HUES64 (cell line): ENCODE measurements at regions not wholly inside any gene's neighbourhood (a gene's known extent, or its start where the extent isn't known, plus 50 kb on each side); places are given as distances from the start of the nearest gene placed in this dataset.

ENCODE experiments used
- H3K27ac ChIP-seq: 2 replicates; pipeline ENCODE4 v1.7.0; 2013; ENCODE audit warnings: low read depth, low read length, inconsistent platforms
- H3K27me3 ChIP-seq: 2 replicates; pipeline ENCODE4 v1.6.1; 2013; ENCODE audit warnings: mild to moderate bottlenecking, low read length; ENCODE audit not compliant: insufficient read depth
- H3K36me3 ChIP-seq: 2 replicates; pipeline ENCODE4 v1.6.1; 2013; ENCODE audit warnings: mild to moderate bottlenecking, low read length; ENCODE audit not compliant: insufficient read depth
- H3K4me1 ChIP-seq: 2 replicates; pipeline ENCODE4 v1.6.1; 2013; ENCODE audit warnings: mild to moderate bottlenecking, low read length, moderate library complexity; ENCODE audit not compliant: insufficient read depth
- H3K4me3 ChIP-seq: 2 replicates; pipeline ENCODE4 v1.5.1; 2013; ENCODE audit warnings: mild to moderate bottlenecking, low read length, moderate library complexity
- H3K9ac ChIP-seq: 2 replicates; pipeline ENCODE4 v1.6.1; 2013; ENCODE audit warnings: mild to moderate bottlenecking, low read depth, low read length
- H3K9me3 ChIP-seq: 2 replicates; pipeline ENCODE4 v1.6.1; 2013; ENCODE audit warnings: low read depth, low read length; ENCODE audit not compliant: insufficient read depth
- WGBS: fragments of 150-250, 120-280 bp; methylation state at CpG from one replicate; pipeline ENCODE4 v1.1.7; 2013; ENCODE audit warnings: missing lambda C conversion rate; 5-methylcytosine and 5-hydroxymethylcytosine counted together

DNA sequence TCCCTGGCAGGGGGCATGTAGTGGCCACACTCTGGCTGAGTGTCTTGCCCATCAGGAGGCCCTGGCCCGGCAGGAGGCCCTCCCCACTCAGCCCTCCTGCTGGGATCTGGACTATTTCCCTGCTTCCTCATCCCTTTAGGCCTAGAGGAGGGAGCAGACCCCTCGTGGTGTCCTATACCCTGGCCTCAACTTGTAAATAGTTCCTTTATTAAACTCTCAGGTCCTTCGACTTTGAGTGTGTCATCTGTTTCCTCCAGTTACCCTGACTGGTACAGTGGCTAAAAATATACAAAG is 166.7 kb upstream of the GLI2 start:
- no peaks in the 10 kb centered on the region for H3K9me3 ChIP-seq
- H3K27ac ChIP-seq = no peak overlapping the region
- H3K9ac ChIP-seq = no peak overlapping the region
- peaks cover 64% of the 10 kb centered on the region for H3K27me3 ChIP-seq
- no peaks in the 10 kb centered on the region for H3K36me3 ChIP-seq
- WGBS = 68% methylated on average over 3 of the region's 3 CpGs
- H3K4me1 ChIP-seq = no peaks in the 10 kb centered on the region
- H3K4me3 ChIP-seq = no peak overlapping the region

DNA sequence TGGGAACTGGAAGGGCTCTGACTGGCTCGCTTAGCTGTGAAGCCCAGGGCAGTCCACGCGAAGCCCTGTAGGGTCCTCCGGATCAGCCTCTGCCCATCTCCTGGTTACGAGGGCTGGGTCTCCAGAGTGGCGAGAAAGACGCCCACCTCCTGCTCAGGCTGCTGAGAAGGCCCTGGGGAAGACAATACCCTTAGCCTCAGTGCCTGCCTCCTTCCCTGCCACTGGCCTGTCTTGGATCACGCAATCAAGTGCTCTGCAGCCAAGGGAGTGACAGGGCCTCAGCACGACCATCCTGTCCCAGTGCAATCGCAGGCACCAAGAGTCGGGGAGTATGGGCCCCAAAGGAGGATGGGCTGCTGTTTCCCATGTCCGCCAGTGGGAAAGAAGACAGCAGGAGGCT is 165.7 kb upstream of the GLI2 start:
- 91% methylated on average over 12 of the region's 12 CpGs for WGBS
- no peak overlapping the region for H3K9ac ChIP-seq
- H3K9me3 ChIP-seq = no peaks in the 10 kb centered on the region
- no peak overlapping the region for H3K4me3 ChIP-seq
- peaks cover 2% of the 10 kb centered on the region for H3K4me1 ChIP-seq
- H3K27ac ChIP-seq = no peak overlapping the region
- H3K27me3 ChIP-seq = peaks cover 72% of the 10 kb centered on the region
- no peaks in the 10 kb centered on the region for H3K36me3 ChIP-seq

DNA sequence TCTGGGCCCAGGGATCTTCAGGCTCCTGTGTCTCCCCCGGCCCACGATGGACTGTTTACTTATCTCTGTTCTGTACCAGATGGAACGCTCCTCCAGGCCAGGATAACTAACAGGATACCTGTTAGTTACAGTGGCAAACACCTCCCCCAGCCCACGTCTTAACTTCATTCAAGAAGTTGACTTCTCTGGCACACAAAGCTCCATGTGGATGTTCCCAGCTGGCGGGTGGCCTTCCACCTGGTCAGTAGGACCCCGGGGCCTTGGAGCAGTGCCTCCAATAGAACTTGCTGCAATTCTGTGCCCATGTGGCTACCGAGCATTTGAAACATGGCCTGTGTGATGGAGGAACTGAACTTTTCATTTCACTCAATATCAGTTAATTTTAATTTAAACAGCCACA is 165.1 kb upstream of the GLI2 start:
- H3K36me3 ChIP-seq = no peaks in the 10 kb centered on the region
- WGBS = 90% methylated on average over 7 of the region's 7 CpGs
- H3K27ac ChIP-seq = no peak overlapping the region
- H3K9me3 ChIP-seq = no peaks in the 10 kb centered on the region
- peaks cover 74% of the 10 kb centered on the region for H3K27me3 ChIP-seq
- H3K9ac ChIP-seq = no peak overlapping the region
- no peak overlapping the region for H3K4me3 ChIP-seq
- H3K4me1 ChIP-seq = peaks cover 7% of the 10 kb centered on the region

DNA sequence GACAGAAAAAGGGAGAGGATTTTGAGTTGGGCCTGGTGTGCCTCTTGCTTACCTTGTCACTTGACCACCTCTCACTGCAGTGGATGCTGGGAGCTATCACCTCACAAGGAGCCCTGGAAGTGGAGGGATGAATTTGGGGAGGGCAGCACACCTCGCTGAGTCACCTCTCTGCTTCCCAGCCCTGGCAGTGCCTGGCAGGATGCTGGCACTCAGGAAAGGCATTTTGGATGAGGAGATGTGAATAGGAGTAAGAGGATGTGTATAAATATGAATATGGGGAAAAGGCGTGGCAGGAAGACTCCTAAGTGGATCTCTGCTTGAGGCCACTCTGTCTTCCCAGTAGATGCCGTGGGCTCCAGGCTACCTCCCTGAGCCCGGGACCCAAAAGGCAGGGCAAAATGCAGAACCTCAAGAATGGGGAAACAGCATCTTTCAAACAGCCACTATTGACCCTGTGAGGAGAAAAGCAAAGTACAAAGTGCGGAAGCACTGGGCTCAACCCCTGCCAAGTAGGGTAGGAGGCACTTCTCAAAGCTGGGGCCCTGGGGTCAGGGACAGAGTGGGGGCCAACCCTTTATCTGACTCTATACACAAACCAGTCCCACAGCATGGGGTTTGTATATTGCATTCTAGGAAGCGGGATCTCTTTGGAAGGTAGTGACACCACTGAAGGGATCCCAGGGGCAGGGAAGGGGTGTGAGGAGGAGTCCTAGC is 164.5 kb upstream of the GLI2 start:
- no peaks in the 10 kb centered on the region for H3K36me3 ChIP-seq
- H3K4me1 ChIP-seq = peaks cover 14% of the 10 kb centered on the region
- H3K27me3 ChIP-seq = peaks cover 74% of the 10 kb centered on the region
- H3K27ac ChIP-seq = no peak overlapping the region
- 91% methylated on average over 6 of the region's 6 CpGs for WGBS
- no peak overlapping the region for H3K4me3 ChIP-seq
- H3K9me3 ChIP-seq = no peaks in the 10 kb centered on the region
- no peak overlapping the region for H3K9ac ChIP-seq

DNA sequence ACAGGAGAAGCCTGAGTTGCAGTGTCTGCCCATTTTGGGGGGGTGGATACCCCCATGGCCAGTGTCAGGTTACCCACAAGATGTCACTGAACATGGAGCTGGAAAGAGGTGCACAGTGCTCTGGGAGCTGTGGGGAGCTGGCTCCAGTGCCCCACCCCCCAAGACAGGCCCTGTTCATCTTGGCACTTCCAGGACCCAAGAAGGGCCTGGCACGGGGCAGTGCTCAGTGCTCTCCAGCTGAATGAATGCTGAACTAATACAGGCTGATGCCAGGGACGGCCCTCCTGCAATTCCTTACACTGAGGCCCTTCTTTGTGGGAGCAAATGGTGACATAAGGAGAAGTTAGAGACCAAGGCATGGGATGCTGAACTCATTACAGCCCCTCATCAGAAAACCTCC is 163.4 kb upstream of the GLI2 start:
- H3K4me1 ChIP-seq = peaks cover 21% of the 10 kb centered on the region

DNA sequence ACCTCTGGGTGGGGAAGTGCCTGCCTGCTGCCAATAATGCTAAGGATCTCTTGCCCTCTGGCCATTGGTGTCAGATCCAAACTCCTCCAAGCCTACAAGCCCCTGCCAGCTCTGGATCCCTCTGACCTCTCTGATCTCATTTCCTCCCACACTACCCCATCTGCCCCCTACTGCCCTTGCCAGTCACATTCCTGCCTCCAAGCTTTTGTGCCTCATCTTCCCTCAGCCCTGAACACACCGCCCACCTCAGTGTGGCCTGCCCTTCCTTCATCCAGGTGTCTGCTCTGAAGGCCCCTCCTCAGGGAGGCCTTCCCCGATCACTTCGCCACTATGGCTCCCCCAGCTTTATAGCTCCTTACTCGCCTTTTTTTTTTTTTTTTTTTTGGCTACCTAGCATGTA is 161.0 kb upstream of the GLI2 start:
- H3K27me3 ChIP-seq = peaks cover 97% of the 10 kb centered on the region
- no peaks in the 10 kb centered on the region for H3K9me3 ChIP-seq
- no peaks in the 10 kb centered on the region for H3K36me3 ChIP-seq
- WGBS = 70% methylated on average over 4 of the region's 4 CpGs
- H3K4me1 ChIP-seq = peaks cover 23% of the 10 kb centered on the region
- H3K9ac ChIP-seq = no peak overlapping the region
- H3K27ac ChIP-seq = no peak overlapping the region
- no peak overlapping the region for H3K4me3 ChIP-seq

More for the DNA sequence above, 163.4 kb upstream of the GLI2 start:
- WGBS = 78% methylated on average over 2 of the region's 2 CpGs
- Histone ChIP-seq H3K4me3 (no peak overlapping the region), H3K9me3 (no peaks in the 10 kb centered on the region), H3K9ac (no peak overlapping the region), H3K27me3 (peaks cover 75% of the 10 kb centered on the region), H3K36me3 (no peaks in the 10 kb centered on the region), H3K27ac (no peak overlapping the region)

DNA sequence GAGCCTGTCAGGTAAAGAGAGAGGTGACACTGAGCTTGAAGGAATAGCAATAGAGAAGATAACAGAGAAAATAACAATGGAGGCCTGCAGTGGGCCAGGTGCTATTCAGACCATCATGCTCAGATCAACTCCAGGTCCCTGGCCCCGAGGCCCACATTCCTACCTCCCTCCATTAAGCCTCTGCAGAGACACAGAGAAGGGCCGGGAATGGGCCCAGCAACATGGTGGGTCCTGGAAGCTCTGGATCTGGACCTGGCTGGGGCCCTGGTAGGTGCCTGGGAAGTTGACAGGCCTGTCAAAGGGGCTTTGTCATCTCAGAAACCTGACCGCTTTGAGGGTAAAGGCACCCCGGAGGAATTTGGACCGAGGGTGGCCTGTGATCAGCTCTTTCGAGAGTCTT is 159.7 kb upstream of the GLI2 start:
- no peaks in the 10 kb centered on the region for H3K36me3 ChIP-seq
- peaks cover 99% of the 10 kb centered on the region for H3K27me3 ChIP-seq
- peaks cover 23% of the 10 kb centered on the region for H3K4me1 ChIP-seq
- no peak overlapping the region for H3K27ac ChIP-seq
- no peaks in the 10 kb centered on the region for H3K9me3 ChIP-seq
- WGBS = 70% methylated on average over 6 of the region's 6 CpGs
- no peak overlapping the region for H3K4me3 ChIP-seq
- H3K9ac ChIP-seq = no peak overlapping the region

DNA sequence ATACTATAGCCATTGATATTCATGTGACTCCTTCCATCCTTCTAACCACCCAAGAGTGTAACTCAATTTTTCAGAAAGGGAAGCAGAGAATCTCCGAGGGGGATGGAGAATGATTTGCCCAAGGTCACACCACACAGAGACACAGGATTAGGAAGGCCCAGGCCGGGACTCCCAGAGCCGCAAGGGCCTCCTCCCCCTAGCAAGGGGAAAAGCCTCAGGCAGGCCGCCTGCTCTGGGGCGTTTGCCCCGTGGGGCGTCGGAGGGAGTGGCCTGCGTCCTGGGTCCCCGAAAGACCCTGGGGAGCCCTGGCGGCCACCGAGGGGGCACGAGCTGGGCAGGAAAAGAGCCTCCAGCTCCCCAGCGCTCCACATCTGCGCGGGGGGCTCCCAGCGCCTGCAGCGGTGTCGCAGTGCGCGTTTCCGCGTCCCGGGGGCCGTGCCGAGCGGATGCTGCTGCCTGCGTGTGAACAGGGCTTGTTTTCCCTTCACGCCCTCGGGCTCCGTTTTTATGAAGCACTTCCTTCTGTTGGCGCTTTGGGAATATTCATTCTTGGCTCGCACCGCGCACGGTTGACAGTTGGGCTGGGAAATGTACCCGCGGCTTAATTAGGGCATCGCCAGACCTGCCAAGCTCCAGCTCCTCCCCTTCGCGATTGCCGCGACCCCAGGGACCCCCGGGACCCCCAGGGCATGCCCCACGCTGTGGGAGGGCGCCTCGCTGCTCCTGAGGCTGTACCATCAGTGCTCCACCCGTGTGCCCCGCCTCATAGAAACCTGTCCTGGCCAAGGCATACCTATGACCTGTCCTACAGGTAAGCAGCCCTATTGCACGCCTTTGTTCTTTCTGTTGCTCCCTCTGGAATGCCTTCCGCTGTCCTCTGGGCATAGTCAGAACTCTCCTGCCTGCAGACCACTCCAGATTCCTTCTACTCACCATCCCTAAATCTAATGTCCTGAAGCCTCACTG is 158.9 kb upstream of the GLI2 start:
- Histone ChIP-seq H3K27ac (no peak overlapping the region), H3K36me3 (no peaks in the 10 kb centered on the region), H3K9me3 (no peaks in the 10 kb centered on the region), H3K27me3 (peaks cover 100% of the 10 kb centered on the region), H3K9ac (no peak overlapping the region), H3K4me1 (peaks cover 23% of the 10 kb centered on the region), H3K4me3 (peak overlapping the region; percentile 42)
- 17% methylated on average over 51 of the region's 51 CpGs for WGBS

DNA sequence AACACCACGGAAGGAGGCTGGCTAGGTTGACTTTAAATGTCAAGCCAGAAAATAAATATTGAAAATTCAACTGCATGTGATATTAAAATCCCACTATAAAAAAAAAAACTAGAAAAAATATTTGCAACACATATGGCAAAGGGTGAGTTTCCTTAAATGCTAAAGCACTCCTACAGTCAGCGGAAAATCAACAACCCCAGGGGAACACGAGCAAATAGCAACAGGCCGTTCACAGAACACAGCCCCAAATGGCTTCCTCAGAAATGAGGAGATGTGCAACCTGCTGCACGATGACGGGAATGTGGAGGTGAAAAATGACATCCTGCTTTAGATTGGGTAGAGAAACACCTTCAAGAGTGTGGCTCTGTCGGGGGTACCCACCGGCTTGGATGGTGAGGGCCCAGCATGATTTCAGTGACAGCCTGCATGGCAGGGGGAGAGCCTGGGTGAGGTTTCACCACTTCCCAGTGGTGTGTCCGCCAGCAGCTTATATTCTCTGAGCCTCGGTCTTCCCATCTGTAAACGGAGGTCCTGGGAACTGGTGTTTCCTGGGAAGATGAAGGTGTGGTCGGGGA is 157.9 kb upstream of the GLI2 start:
- H3K4me1 ChIP-seq = peaks cover 23% of the 10 kb centered on the region
- 94% methylated on average over 12 of the region's 12 CpGs for WGBS

DNA sequence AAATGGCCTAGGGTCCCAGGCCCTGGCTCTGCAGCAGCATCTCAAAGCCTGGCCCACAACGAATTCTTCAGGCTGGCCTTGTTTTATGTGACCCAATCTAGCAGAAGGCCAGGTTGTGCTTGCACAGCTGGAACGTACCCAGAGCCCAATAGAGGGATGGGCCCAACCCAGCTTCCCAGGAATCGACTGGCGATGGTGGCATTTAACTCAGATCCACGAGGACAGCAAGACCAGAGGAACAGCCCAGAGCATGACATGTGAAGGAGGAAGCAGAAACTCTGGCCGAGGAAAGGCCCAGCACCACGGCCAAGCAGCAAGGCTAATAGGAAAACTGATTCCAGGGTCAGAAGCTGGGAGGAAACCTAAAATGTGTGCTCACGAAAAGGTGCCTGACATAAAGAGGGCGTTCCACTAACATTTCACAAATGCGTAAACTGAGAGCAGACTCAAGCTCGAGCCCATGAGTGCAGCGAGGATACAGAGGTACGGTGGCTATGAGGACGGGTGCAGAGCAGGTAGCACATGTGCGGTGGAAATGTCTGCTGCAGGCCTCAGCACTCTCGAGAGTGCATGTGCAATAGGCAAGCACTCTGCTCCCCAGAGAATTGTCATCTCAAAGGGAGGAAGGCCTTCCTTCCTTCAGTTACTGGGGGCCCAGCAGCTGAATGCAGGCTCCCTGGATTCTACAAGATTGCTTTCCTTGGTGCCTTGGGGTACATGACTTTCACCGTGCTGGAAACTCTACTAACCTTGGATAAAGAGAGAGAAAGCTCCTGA is 156.9 kb upstream of the GLI2 start:
- H3K4me3 ChIP-seq = no peak overlapping the region
- H3K9me3 ChIP-seq = no peaks in the 10 kb centered on the region
- H3K9ac ChIP-seq = no peak overlapping the region
- H3K4me1 ChIP-seq = peaks cover 23% of the 10 kb centered on the region
- H3K27me3 ChIP-seq = peaks cover 97% of the 10 kb centered on the region
- no peak overlapping the region for H3K27ac ChIP-seq
- H3K36me3 ChIP-seq = no peaks in the 10 kb centered on the region
- 91% methylated on average over 17 of the region's 17 CpGs for WGBS

More for the DNA sequence above, 157.9 kb upstream of the GLI2 start:
- Histone ChIP-seq H3K4me3 (no peak overlapping the region), H3K27me3 (peaks cover 99% of the 10 kb centered on the region), H3K9ac (no peak overlapping the region), H3K9me3 (no peaks in the 10 kb centered on the region), H3K27ac (no peak overlapping the region), H3K36me3 (no peaks in the 10 kb centered on the region)
